HT-29 (cell line): ENCODE measurements at regions not wholly inside any gene's neighbourhood (a gene's known extent, or its start where the extent isn't known, plus 50 kb on each side); places are given as distances from the start of the nearest gene placed in this dataset.
"Not testable (repeated sequence)": the region's sequence is repeated elsewhere in the genome, so short reads cannot be mapped to it uniquely, and the experiment has no call there.

ENCODE experiments used
- DNase-seq: peaks from one replicate; pipeline ENCODE4 v3.0.0-alpha.2; 2015; ENCODE audit warnings: low spot score

- DNase-seq = not testable (repeated sequence)
Measured at GRCh38 chr3:154834831-154835230, 245.3 kb upstream of the MME start.

GRCh38 chr3:154829929-154830328, 250.2 kb upstream of the MME start:
- no peak for DNase-seq

GRCh38 chr3:154819491-154819890, 260.6 kb upstream of the MME start:
- no peak for DNase-seq

- no peak for DNase-seq
Measured at GRCh38 chr3:154818676-154819255, 261.4 kb upstream of the MME start.

- not testable (repeated sequence) for DNase-seq
Measured at GRCh38 chr3:154810017-154810416, 270.1 kb upstream of the MME start.

GRCh38 chr3:154801729-154802128, 278.4 kb upstream of the MME start:
- no peak for DNase-seq

- no peak for DNase-seq
Measured at GRCh38 chr3:154799800-154800199, 280.3 kb upstream of the MME start.

GRCh38 chr3:154795582-154795981, 284.5 kb upstream of the MME start:
- DNase-seq = no peak

- DNase-seq = no peak
Measured at GRCh38 chr3:154794814-154795445, 285.2 kb upstream of the MME start.

GRCh38 chr3:154794391-154794790, 285.7 kb upstream of the MME start:
- DNase-seq = no peak

- DNase-seq = no peak
Measured at GRCh38 chr3:154792828-154793227, 287.3 kb upstream of the MME start.

GRCh38 chr3:154791611-154792010, 288.5 kb upstream of the MME start:
- DNase-seq = no peak

GRCh38 chr3:154786724-154787123, 293.4 kb upstream of the MME start:
- no peak for DNase-seq

- no peak for DNase-seq
Measured at GRCh38 chr3:154783521-154783931, 296.6 kb upstream of the MME start.

- no peak for DNase-seq
Measured at GRCh38 chr3:154783061-154783460, 297.1 kb upstream of the MME start.

GRCh38 chr3:154782151-154782550, 298.0 kb upstream of the MME start:
- DNase-seq = no peak

- no peak for DNase-seq
Measured at GRCh38 chr3:154781595-154781994, 298.5 kb upstream of the MME start.

- no peak for DNase-seq
Measured at GRCh38 chr3:154780263-154780662, 299.9 kb upstream of the MME start.

GRCh38 chr3:154779571-154779970, 300.5 kb upstream of the MME start:
- DNase-seq = no peak

GRCh38 chr3:154778057-154778456, 302.1 kb upstream of the MME start:
- no peak for DNase-seq

GRCh38 chr3:154776549-154777225, 303.4 kb upstream of the MME start:
- no peak for DNase-seq

GRCh38 chr3:154775821-154776548, 304.1 kb upstream of the MME start:
- no peak for DNase-seq
